NCI-H187 treated with DMSO at 0.1 percent for 48 hours (cell line): ENCODE measurements at regions not wholly inside any gene's neighbourhood (a gene's known extent, or its start where the extent isn't known, plus 50 kb on each side); places are given as distances from the start of the nearest gene placed in this dataset.
A peak's percentile ranks its signal among the peaks of the same experiment; 100 is the strongest.
"Not testable (repeated sequence)": the region's sequence is repeated elsewhere in the genome, so short reads cannot be mapped to it uniquely, and the experiment has no call there.

Experiments used
- DNase-seq: peaks from one replicate; lab custom pipeline; 2025; lab: John Stamatoyannopoulos, UW

GRCh38 chr10:111266165-111266564, 189.3 kb downstream of the ADRA2A start:
- no peak for DNase-seq

DNA sequence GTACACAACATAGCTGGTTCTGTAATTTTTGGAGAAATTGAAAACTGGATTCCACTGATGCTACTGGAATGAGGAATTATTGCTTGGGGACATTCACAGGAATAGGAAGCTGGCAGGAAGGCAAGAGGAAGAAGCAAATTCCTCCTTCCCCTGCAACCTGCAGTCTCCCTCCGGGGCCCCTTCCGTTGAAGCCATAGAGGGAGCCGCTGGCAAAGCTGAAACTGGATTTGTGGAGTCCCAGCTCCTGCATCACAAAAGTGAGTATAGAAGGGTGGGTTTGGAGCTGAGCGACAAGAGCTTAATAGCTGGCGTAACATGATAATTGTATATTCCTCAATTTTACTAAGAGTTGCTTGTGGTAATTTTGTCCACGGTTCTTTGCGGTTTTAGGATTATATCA, 190.8 kb downstream of the ADRA2A start:
- DNase-seq = no peak

DNA sequence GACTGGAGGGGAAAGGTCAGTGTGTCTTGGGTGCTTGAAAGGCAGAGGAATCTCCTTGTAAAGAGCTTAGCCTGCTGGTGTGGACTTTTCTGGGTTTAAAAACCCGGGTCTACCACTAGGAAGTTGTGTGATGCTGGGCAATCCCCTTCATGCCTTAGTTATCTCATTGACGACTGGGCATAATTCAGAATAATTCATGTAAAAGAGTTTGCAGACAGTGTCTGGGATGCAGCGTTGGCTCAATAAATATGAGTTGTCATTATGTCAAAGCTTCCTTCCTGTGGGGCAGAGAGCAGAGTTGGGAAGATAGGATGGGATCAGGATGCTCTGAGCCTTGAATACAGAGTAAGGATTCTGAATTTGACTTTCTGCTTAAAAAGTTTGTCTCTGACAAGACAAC, 196.4 kb downstream of the ADRA2A start:
- DNase-seq = no peak

- DNase-seq = no peak
These were observed 196.8 kb downstream of the ADRA2A start for GRCh38 chr10:111273635-111274034.

DNA sequence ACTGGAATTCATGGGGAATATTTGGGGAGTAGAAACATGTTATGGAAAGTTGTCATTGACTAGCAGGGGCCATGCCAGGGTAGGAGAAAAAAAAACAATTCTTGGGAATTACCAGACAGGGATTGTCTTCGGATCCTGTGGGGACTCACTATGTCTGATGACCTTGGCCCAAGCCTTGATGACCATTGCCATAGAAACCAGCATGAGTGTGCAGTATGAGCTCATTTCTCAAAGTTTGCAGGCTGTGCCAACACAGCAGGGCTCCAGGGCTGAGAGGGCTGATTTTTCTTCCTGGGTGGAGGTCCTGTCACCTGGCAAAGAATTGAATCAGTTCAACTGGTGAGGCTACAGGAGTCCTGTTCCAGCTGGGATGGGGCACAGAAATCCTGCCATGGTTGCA, 198.3 kb downstream of the ADRA2A start:
- DNase-seq = no peak

DNA sequence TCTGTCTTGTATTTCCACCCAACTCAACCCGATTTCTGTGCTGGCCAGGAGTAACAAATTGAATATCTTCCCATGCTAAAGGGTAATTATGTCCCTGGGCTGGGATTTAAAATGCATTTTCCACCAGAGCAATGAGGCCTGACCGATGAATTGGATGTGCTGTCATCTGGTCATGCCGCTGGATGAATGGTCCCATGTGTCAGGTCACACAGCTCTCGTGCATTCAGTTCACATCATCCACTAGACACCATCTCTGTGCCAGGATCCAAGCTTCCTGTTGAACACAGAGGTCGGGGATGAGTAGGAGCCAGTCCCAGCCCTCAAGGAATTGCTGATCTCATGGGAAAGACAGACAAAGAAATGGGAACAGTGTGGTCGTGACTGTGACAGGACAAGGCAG, 200.8 kb downstream of the ADRA2A start:
- DNase-seq = no peak

GRCh38 chr10:111278266-111278665, 201.4 kb downstream of the ADRA2A start:
- no peak for DNase-seq

DNA sequence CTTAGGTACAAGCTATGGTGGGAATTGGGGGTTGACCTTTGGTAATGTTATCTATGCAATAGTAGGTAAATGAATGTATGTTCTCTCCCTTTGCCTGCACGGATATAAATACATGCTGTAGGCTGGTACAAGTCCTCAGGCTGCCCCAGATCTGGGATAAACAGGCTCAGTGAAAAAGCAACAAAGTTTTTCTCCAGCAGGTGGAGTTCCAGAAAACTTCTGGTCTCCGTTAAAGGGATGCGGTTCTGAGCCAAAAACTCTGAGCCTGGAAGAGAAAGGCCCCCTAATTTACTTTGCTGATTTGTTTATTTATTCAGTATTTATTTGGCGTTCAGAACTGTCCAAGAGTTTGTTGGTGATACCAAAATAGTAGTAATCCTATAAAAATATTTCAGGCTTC, 204.7 kb downstream of the ADRA2A start:
- DNase-seq = no peak

GRCh38 chr10:111289461-111289860, 212.6 kb downstream of the ADRA2A start:
- DNase-seq = no peak

- no peak for DNase-seq
These were observed 213.8 kb downstream of the ADRA2A start for GRCh38 chr10:111290649-111291048.

- no peak for DNase-seq
These were observed 219.0 kb downstream of the ADRA2A start for GRCh38 chr10:111295788-111296187.

DNA sequence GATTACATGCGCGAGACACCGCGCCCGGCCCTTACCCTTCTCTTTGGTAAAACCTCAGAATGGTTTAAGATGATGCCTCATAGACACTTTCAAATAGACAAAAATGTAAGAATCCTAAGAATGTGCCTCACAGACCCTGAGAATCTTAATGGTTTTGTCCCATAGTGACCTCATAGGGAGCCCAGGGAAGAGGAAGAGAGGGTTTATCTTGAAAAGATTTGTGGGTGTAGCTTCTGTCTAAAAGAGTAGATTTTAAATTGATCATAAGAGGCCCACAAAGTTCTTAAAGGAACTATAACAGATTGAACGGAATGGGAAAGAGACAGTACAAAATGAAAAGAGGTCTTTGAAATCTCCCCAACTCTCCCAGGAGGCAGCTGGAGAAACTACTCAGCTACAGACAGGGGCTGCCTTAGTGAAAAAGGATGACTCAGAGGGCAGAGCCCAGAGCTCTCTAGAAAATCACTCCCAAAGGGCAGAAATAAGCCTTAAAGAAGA, 220.6 kb downstream of the ADRA2A start:
- DNase-seq = no peak

DNA sequence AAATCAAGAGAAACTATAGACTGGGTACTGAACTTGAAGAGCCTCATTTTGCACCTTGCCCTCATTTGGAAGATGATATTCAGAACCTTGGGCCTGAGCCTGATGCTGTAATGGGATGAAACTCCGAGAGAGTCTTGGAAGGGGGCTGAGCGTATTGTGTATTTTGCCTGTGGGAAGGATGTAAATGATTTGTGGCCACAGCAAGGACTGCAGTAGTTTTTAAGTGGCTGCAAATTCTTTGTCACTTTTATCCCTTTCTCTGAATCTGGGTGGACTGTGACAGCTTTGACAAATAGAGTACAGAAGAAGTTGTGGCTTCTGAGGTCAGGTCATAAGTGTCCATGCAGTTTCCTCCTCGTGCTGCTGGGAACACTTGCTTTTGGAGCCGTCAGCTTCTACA, 221.2 kb downstream of the ADRA2A start:
- no peak for DNase-seq

DNA sequence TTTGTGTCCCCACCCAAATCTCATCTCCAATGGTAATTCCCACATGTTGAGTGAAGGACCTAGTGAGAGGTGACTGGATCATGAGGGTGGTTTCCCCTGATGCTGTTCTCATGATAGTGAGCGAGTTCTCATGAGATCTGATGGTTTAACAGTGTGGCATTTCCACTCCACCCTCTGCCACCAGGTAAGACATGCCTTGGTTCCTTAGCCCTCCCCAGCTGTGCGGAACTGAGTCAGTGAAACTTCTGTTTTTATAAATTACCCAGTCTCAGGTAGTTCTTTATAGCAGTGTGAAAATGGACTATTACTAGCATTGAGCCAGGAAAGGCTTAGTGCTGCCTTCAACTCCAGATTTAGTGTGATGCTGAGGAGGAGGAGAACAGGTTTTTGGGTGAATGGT, 222.2 kb downstream of the ADRA2A start:
- no peak for DNase-seq

- DNase-seq = no peak
These were observed 227.1 kb downstream of the ADRA2A start for GRCh38 chr10:111303887-111304286.

DNA sequence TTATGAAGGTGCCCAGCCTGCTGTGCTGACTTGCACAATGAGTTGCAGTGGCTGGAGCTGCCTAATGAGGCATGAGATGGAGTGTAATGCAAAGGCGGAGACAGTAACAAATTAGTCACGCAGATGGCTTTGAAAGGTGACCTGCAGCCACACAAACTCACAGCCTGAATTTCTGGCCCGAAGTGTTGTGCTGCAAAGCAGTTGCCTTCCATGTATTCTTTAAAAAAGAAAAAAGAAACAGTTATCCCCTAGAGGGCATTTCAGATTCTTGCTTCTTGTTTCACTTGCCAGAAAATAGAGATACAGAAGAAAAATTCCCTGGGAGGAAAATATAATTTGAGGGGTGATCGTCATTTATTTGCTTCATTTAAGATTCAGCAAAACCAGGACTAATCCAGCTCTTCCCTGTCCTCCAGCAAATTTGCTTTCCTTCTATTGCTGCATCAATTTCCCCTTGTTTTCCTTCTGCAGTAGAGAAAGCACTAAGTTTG, 239.9 kb downstream of the ADRA2A start:
- peak; percentile 10 for DNase-seq

- DNase-seq = no peak
These were observed 243.0 kb downstream of the ADRA2A start for GRCh38 chr10:111319866-111320265.

DNA sequence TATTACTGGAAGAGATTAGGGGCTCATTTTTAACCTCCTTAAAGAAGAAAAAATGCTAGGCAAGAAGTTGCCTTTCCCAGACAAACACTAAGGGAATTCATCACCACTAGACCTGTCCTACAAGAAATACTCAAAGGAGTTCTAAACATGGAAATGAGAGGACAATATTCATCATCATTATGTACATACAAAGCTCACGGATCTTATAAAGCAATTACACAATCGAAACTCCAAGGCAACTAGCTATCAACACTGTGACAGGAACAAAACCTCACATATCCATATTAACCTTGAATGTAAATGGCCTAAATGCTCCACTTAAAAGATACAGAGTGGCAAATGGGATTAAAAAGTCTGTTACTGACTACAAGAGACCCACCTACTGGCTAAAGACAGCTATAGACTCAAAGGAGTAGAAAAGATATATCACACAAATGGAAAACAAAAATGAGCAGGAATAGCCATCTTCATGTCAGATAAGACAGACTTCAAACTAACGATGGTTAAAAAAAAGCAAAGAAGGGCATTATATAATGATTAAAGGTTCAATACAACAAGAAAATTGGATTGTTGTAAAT, 246.6 kb downstream of the ADRA2A start:
- DNase-seq = no peak

DNA sequence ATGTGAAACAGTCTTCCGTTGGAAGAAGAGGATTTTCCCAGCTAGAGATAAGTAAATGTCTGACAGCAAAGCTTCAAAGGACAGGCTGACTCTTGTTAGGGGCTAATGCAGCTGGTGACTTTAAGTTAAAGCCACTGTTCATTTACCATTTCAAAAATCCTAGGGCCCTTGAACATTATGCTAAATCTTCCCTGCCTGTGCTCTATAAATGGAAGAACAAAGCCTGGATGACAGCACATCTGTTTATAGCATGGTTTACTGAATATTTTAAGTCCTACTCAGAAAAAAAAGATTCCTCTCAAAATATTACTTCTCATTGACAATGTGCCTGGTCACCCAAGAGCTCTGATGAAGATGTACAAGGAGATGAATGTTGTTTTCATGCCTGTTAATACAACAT, 255.3 kb downstream of the ADRA2A start:
- DNase-seq = not testable (repeated sequence)

GRCh38 chr10:111335826-111336225, 259.0 kb downstream of the ADRA2A start:
- no peak for DNase-seq

DNA sequence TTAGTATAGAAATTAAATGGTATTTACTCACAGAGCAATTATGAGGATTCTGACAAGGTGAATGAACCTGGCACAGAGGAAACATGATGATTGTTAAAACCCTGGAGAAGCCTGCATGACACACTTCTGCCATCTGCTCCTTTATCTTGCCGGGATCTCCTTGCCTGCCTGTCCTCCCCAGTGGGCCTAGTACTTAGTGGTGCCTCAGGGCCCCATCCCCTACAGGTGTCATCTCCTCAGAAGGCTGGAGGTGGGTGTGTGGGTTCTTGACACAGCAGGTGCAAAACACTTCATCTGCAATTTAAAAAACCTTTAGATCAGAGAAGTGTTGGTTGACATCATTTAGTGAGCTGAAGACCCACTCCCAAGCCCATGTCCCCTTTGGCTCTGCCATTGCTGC, 261.2 kb downstream of the ADRA2A start:
- peak; percentile 79 for DNase-seq

DNA sequence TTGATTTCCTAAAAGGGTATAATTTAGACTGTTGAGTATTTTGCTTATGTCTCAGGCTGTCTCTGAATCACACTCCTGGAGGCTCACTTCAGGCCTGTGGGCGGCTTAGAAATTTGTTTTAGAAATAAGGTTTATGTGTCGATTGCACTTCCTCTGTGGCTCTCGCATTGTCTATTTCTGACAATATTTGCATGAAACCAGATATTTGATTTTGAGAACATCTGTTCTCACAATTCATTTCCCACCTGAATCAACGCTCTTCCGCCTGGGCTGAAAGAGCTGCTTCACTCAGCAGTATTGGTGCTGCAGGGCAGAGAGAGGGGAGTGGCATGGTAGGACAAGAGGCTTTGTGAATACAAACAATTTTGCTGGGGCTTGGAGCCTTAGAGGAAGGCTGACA, 262.0 kb downstream of the ADRA2A start:
- DNase-seq = no peak

GRCh38 chr10:111344804-111345203, 268.0 kb downstream of the ADRA2A start:
- DNase-seq = no peak

DNA sequence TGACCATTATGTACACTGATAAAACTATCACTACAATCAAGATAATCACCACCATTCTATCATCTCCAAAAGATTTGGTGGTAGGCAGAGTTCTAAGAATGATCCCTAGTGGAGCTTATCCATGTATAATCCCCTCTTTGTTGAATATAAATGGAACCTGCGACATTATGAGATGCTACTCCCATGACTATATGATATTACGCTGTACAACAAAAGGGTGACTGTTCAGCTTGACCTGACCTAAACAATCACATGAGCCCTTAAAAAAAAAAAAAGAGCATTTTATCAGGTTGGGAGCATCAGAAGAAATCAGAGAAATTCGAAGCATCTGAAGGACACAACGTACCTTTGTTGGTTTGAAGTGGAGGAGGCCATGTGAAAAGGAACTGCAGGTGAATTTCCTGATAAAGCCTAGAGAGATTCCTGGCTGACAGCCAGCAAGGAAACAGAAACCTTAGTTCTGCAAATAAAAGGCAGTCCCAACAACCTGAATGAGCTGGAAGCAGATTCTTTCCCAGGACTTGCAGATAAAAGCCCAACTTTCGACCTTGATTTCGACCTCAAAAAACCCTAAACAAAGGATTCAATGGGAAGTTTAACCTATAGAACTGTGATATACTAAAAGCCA, 270.7 kb downstream of the ADRA2A start:
- peak; percentile 12 for DNase-seq
